ENCODE measurements at regions not wholly inside any gene's neighbourhood (a gene's known extent, or its start where the extent isn't known, plus 50 kb on each side); places are given as distances from the start of the nearest gene placed in this dataset.

GRCh38 chr3:117366574-117366973, 657.0 kb downstream of the TUSC7 start:
- TF ChIP-seq EP300 (IDR thresholded peaks at IDR 0.05) (no peak), CTCF (IDR thresholded peaks at IDR 0.05) (no peak), POLR2A (IDR thresholded peaks at IDR 0.05) (no peak), POLR2AphosphoS5 (IDR thresholded peaks at IDR 0.05) (no peak)
